ENCODE measurements at regions not wholly inside any gene's neighbourhood (a gene's known extent, or its start where the extent isn't known, plus 50 kb on each side); places are given as distances from the start of the nearest gene placed in this dataset.

GRCh38 chr11:70567680-70568034, 169.3 kb downstream of the CTTN start:
- TF ChIP-seq, protein P1, sequence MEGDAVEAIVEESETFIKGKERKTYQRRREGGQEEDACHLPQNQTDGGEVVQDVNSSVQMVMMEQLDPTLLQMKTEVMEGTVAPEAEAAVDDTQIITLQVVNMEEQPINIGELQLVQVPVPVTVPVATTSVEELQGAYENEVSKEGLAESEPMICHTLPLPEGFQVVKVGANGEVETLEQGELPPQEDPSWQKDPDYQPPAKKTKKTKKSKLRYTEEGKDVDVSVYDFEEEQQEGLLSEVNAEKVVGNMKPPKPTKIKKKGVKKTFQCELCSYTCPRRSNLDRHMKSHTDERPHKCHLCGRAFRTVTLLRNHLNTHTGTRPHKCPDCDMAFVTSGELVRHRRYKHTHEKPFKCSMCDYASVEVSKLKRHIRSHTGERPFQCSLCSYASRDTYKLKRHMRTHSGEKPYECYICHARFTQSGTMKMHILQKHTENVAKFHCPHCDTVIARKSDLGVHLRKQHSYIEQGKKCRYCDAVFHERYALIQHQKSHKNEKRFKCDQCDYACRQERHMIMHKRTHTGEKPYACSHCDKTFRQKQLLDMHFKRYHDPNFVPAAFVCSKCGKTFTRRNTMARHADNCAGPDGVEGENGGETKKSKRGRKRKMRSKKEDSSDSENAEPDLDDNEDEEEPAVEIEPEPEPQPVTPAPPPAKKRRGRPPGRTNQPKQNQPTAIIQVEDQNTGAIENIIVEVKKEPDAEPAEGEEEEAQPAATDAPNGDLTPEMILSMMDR (IDR thresholded peaks at IDR 0.05) = no peak
- TF ChIP-seq EZH2 (IDR thresholded peaks at IDR 0.05) = no peak

All from neural progenitor cell (in vitro differentiated cells).